Mesenchymal stem cell (in vitro differentiated cells and primary cell): ENCODE measurements at regions not wholly inside any gene's neighbourhood (a gene's known extent, or its start where the extent isn't known, plus 50 kb on each side); places are given as distances from the start of the nearest gene placed in this dataset.

Source experiments
- DNase-seq: peaks from one replicate; pipeline ENCODE4 v3.0.0-alpha.2; 2013
- H2AFZ ChIP-seq: one replicate; pipeline ENCODE4 v1.6.1; 2013; ENCODE audit warnings: low read depth, mild to moderate bottlenecking, control low read depth, inconsistent platforms, low read length, moderate library complexity
- H2AK5ac ChIP-seq: 2 replicates; pipeline ENCODE4 v1.6.1; 2013; ENCODE audit warnings: low read length, moderate library complexity, mild to moderate bottlenecking, inconsistent platforms; ENCODE audit not compliant: severe bottlenecking
- H2BK120ac ChIP-seq: one replicate; pipeline ENCODE4 v1.6.1; 2013; ENCODE audit warnings: low read depth, mild to moderate bottlenecking, inconsistent platforms, low read length, moderate library complexity
- H2BK12ac ChIP-seq, 2 experiments: one replicate each; pipeline ENCODE4 v1.6.1; 2013; ENCODE audit warnings: inconsistent platforms in 2 of 2, low read length in 2 of 2, mild to moderate bottlenecking in 2 of 2, moderate library complexity in 2 of 2, control low read depth in 1 of 2
- H2BK15ac ChIP-seq: one replicate; pipeline ENCODE4 v1.6.1; 2013; ENCODE audit warnings: mild to moderate bottlenecking, low read depth, inconsistent platforms; ENCODE audit not compliant: poor library complexity, severe bottlenecking
- H2BK5ac ChIP-seq: 2 replicates; pipeline ENCODE4 v1.6.1; 2013; ENCODE audit warnings: low read depth, mild to moderate bottlenecking, low read length, control low read depth, inconsistent platforms; ENCODE audit not compliant: poor library complexity, severe bottlenecking
- H3K14ac ChIP-seq, 2 experiments: one replicate each; pipeline ENCODE4 v1.6.1; 2013; ENCODE audit warnings: inconsistent platforms in 2 of 2, low read length in 2 of 2, control low read depth in 1 of 2, mild to moderate bottlenecking in 1 of 2, moderate library complexity in 1 of 2
- H3K18ac ChIP-seq, 2 experiments: one replicate each; pipeline ENCODE4 v1.6.1; 2013; ENCODE audit warnings: inconsistent platforms in 2 of 2, low read length in 2 of 2, control low read depth in 1 of 2, low read depth in 1 of 2, mild to moderate bottlenecking in 1 of 2
- H3K23ac ChIP-seq, 2 experiments: one replicate each; pipeline ENCODE4 v1.6.1; 2013; ENCODE audit warnings: inconsistent platforms in 2 of 2, low read length in 2 of 2, mild to moderate bottlenecking in 2 of 2, moderate library complexity in 2 of 2, control low read depth in 1 of 2
- H3K27ac ChIP-seq: 2 replicates; pipeline ENCODE4 v1.5.1; 2013; ENCODE audit warnings: mild to moderate bottlenecking, moderate library complexity, low read length, control low read depth, inconsistent platforms; ENCODE audit not compliant: poor library complexity, severe bottlenecking
- H3K27me3 ChIP-seq, 2 experiments: 2 replicates each; pipeline versions ENCODE4 v1.6.1 to v1.7.0; 2013; ENCODE audit warnings: low read length in 2 of 2, mild to moderate bottlenecking in 2 of 2, moderate library complexity in 2 of 2, control low read depth in 1 of 2, inconsistent platforms in 1 of 2; ENCODE audit not compliant: control insufficient read depth in 1 of 2, insufficient read depth in 1 of 2
- H3K36me3 ChIP-seq, 2 experiments: 2 replicates each; pipeline versions ENCODE4 v1.6.1 to v1.7.0; 2013; ENCODE audit warnings: low read length in 2 of 2, control low read depth in 1 of 2, inconsistent platforms in 1 of 2, low read depth in 1 of 2, mild to moderate bottlenecking in 1 of 2; ENCODE audit not compliant: insufficient read depth in 2 of 2, control insufficient read depth in 1 of 2
- H3K4ac ChIP-seq, 2 experiments: one replicate each; pipeline ENCODE4 v1.6.1; 2013; ENCODE audit warnings: inconsistent platforms in 2 of 2, low read length in 2 of 2, mild to moderate bottlenecking in 2 of 2, moderate library complexity in 2 of 2, control low read depth in 1 of 2, low read depth in 1 of 2
- H3K4me1 ChIP-seq: 2 replicates; pipeline ENCODE4 v1.6.1; 2013; ENCODE audit warnings: low read depth, low read length, control low read depth; ENCODE audit not compliant: control insufficient read depth, insufficient read depth
- H3K4me2 ChIP-seq: 2 replicates; pipeline ENCODE4 v1.6.1; 2013; ENCODE audit warnings: low read length, mild to moderate bottlenecking, inconsistent platforms; ENCODE audit not compliant: poor library complexity, severe bottlenecking
- H3K4me3 ChIP-seq, 2 experiments: 2 replicates each; pipeline versions ENCODE4 v1.5.1 to v1.7.0; 2013; ENCODE audit warnings: low read length in 2 of 2, mild to moderate bottlenecking in 2 of 2, control low read depth in 1 of 2, low read depth in 1 of 2; ENCODE audit not compliant: insufficient read depth in 1 of 2
- H3K79me1 ChIP-seq: replicated peaks from 2 replicates; pipeline ENCODE4 v1.6.1; 2013; ENCODE audit warnings: mild to moderate bottlenecking, control low read depth, low read length, inconsistent platforms; ENCODE audit not compliant: poor library complexity, severe bottlenecking
- H3K9ac ChIP-seq: 2 replicates; pipeline ENCODE4 v1.7.0; 2013; ENCODE audit warnings: mild to moderate bottlenecking, low read length, moderate library complexity
- H3K9me3 ChIP-seq: 2 replicates; pipeline ENCODE4 v1.7.0; 2013; ENCODE audit warnings: mild to moderate bottlenecking, low read length; ENCODE audit not compliant: control insufficient read depth
- H4K8ac ChIP-seq: one replicate; pipeline ENCODE4 v1.6.1; 2013; ENCODE audit warnings: inconsistent platforms, mild to moderate bottlenecking, low read length, moderate library complexity
- H4K91ac ChIP-seq: one replicate; pipeline ENCODE4 v1.6.1; 2013; ENCODE audit warnings: mild to moderate bottlenecking, low read length, inconsistent platforms
- WGBS: methylation state at CpG from one replicate; pipeline ENCODE4 v1.1.7; 2013; ENCODE audit warnings: mixed read lengths; 5-methylcytosine and 5-hydroxymethylcytosine counted together

DNA sequence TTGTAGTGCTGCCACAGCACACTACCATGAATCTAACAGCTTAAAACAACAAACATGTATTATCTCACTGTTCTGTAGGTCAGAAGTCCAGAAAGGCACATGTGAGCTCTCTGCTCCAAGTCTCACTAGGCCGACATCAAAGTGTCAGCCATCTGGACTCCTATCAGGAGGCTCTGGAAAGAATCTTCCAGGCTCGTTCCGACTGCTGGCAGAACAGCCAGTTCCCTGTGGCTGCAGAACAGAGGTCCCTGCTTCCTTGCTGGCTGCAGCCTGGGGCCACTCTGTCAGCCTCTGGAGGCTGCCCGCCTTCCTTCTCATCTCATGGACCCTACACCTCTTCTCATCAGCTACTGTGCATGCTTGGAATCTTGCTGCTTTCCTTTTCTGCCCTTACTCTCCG, 168.9 kb downstream of the CBLN1 start:
- Histone ChIP-seq H2AFZ (no peak overlapping the region), H4K91ac (no peak overlapping the region), H3K4me2 (no peak overlapping the region), H3K4ac (no peak overlapping the region), H3K27me3 (no peaks in the 10 kb centered on the region), H3K23ac (no peak overlapping the region), H3K14ac (no peak overlapping the region), H2BK120ac (no peak overlapping the region), H3K9me3 (no peaks in the 10 kb centered on the region), H3K4me3 (no peak overlapping the region), H4K8ac (no peak overlapping the region), H3K79me1 (no peaks in the 10 kb centered on the region), H3K18ac (no peak overlapping the region), H2AK5ac (no peak overlapping the region), H3K27ac (no peak overlapping the region), H3K9ac (no peak overlapping the region), H3K4me1 (no peaks in the 10 kb centered on the region), H2BK12ac (no peak overlapping the region), H2BK15ac (no peak overlapping the region), H3K36me3 (no peaks in the 10 kb centered on the region), H2BK5ac (no peak overlapping the region)
- 30% methylated on average over 5 of the region's 5 CpGs for WGBS
- DNase-seq: no peak

DNA sequence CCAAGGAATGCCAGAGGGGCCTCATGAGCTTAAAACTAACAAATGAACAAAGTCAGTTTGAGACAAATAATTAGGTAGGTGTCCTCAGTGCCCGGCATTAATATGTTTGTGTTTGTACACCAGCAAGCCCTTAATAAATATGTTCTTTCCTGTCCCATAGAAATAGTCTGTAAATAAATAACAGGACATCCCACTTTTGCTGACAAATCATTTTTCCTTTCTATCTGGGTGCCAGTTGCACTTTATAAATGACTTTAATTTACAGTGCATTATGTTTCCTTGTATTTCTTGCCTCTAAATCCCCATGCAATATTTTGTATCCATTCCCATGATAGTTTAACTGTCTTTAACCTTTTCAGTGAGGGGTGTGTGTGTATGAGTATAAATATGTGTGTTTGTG, 170.3 kb downstream of the CBLN1 start:
- no peak overlapping the region for H2AK5ac ChIP-seq
- no peak overlapping the region for H2BK15ac ChIP-seq
- H3K27ac ChIP-seq: no peak overlapping the region
- H4K91ac ChIP-seq: no peak overlapping the region
- no peak overlapping the region for H3K4me3 ChIP-seq
- H3K79me1 ChIP-seq: no peaks in the 10 kb centered on the region
- H2BK5ac ChIP-seq: no peak overlapping the region
- H3K36me3 ChIP-seq: no peaks in the 10 kb centered on the region
- H3K4me2 ChIP-seq: no peak overlapping the region
- H3K23ac ChIP-seq: no peak overlapping the region
- no peaks in the 10 kb centered on the region for H3K4me1 ChIP-seq
- DNase-seq: no peak
- H2BK12ac ChIP-seq: no peak overlapping the region
- no peak overlapping the region for H3K4ac ChIP-seq
- H3K27me3 ChIP-seq: no peaks in the 10 kb centered on the region
- H2BK120ac ChIP-seq: no peak overlapping the region
- no peak overlapping the region for H3K14ac ChIP-seq
- no peak overlapping the region for H2AFZ ChIP-seq
- H3K9me3 ChIP-seq: no peaks in the 10 kb centered on the region
- no peak overlapping the region for H3K9ac ChIP-seq
- 100% methylated on average over 1 of the region's 1 CpG for WGBS
- H3K18ac ChIP-seq: no peak overlapping the region
- H4K8ac ChIP-seq: no peak overlapping the region

DNA sequence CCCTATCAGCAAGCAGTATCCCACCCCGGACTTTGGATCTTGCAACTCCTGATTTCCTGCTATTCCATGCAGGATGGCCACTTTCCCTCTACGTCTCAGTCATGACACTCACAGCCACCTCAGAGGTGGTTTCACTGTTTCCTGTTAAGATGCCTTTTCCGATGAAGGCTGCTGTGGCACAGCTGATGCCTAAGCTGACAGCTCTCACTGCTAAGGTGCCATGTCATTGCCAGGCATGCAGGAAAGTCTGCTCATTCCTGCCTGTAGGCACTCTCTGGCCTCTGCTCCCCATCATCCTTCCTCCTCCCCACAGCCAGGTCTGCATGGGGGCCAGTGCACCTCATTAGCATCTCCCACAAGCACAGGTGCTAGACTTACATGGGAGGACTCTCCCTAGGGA, 173.0 kb downstream of the CBLN1 start:
- 66% methylated on average over 3 of the region's 3 CpGs for WGBS
- Histone ChIP-seq H3K9ac (no peak overlapping the region), H2BK120ac (no peak overlapping the region), H2BK15ac (no peak overlapping the region), H3K23ac (no peak overlapping the region), H3K27me3 (no peaks in the 10 kb centered on the region), H2AFZ (no peak overlapping the region), H3K9me3 (no peaks in the 10 kb centered on the region), H3K4me3 (no peak overlapping the region), H2AK5ac (no peak overlapping the region), H2BK12ac (no peak overlapping the region), H3K79me1 (no peaks in the 10 kb centered on the region), H3K4ac (no peak overlapping the region), H4K91ac (no peak overlapping the region), H3K14ac (no peak overlapping the region), H3K4me1 (no peaks in the 10 kb centered on the region), H4K8ac (no peak overlapping the region), H3K18ac (no peak overlapping the region), H3K4me2 (no peak overlapping the region), H3K36me3 (no peaks in the 10 kb centered on the region), H3K27ac (no peak overlapping the region), H2BK5ac (no peak overlapping the region)
- DNase-seq: no peak

DNA sequence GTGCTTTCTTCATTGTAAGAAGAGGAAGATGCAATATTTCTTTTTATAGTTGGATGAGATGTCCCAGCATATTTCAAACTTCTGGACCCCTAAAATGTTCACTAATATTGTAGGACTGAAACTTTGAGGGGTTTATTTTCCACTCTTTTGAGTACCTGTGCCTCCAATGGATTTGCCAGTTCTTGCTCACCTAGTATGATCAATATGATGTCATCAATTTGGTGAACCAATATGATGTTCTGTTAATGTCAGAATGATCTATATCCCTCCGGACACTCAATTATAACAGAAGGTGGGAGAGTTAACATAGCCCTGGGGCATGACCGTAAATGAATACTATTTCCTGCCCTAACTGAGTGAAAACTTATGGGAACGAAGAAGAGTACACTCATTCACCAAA, 178.3 kb downstream of the CBLN1 start:
- no peak overlapping the region for H2BK15ac ChIP-seq
- no peak overlapping the region for H2AK5ac ChIP-seq
- no peaks in the 10 kb centered on the region for H3K79me1 ChIP-seq
- no peak overlapping the region for H3K9ac ChIP-seq
- H3K4me2 ChIP-seq: no peak overlapping the region
- no peak overlapping the region for H3K18ac ChIP-seq
- H4K91ac ChIP-seq: no peak overlapping the region
- no peak overlapping the region for H2BK12ac ChIP-seq
- no peak overlapping the region for H2AFZ ChIP-seq
- no peak for DNase-seq
- no peak overlapping the region for H3K27ac ChIP-seq
- no peak overlapping the region for H2BK5ac ChIP-seq
- no peak overlapping the region for H4K8ac ChIP-seq
- 95% methylated on average over 2 of the region's 3 CpGs for WGBS
- no peaks in the 10 kb centered on the region for H3K9me3 ChIP-seq
- no peak overlapping the region for H3K23ac ChIP-seq
- no peak overlapping the region for H3K14ac ChIP-seq
- H3K4me1 ChIP-seq: no peaks in the 10 kb centered on the region
- H2BK120ac ChIP-seq: no peak overlapping the region
- no peak overlapping the region for H3K4me3 ChIP-seq
- H3K27me3 ChIP-seq: no peaks in the 10 kb centered on the region
- no peaks in the 10 kb centered on the region for H3K36me3 ChIP-seq
- H3K4ac ChIP-seq: no peak overlapping the region
